NB4 (cell line): ENCODE measurements at regions not wholly inside any gene's neighbourhood (a gene's known extent, or its start where the extent isn't known, plus 50 kb on each side); places are given as distances from the start of the nearest gene placed in this dataset.

Experiments
- DNase-seq: peaks from one replicate; pipeline ENCODE4 v3.0.0; 2010; ENCODE audit warnings: low read depth
- H3K4me3 ChIP-seq: one replicate; pipeline ENCODE4 v1.5.1; 2011; ENCODE audit warnings: mild to moderate bottlenecking, low read depth, low read length, moderate library complexity
- CTCF ChIP-seq: IDR thresholded peaks from one replicate; pipeline ENCODE4 v1.5.1; 2012; ENCODE audit warnings: low read depth, low read length
- MAX ChIP-seq: IDR thresholded peaks from 2 replicates; pipeline ENCODE4 v1.6.1; 2011; ENCODE audit warnings: low read depth, low read length
- MYC ChIP-seq: IDR thresholded peaks from 2 replicates; pipeline ENCODE4 v1.6.1; 2011; ENCODE audit warnings: low read depth, low read length
- POLR2A ChIP-seq: IDR thresholded peaks from 2 replicates; pipeline ENCODE4 v1.6.1; 2011; ENCODE audit warnings: mild to moderate bottlenecking; ENCODE audit not compliant: insufficient read length; ENCODE audit errors: extremely low read depth

- no peak for TF ChIP-seq MYC
- no peak overlapping the region for H3K4me3 ChIP-seq
- DNase-seq: no peak
Observed at GRCh38 chr6:22056398-22056797, 240.4 kb downstream of the PRL start.

GRCh38 chr6:22057962-22058361 lies 238.9 kb downstream of the PRL start:
- no peak overlapping the region for H3K4me3 ChIP-seq
- TF ChIP-seq MAX (no peak), MYC (no peak), POLR2A (no peak), CTCF (no peak)
- DNase-seq: no peak

GRCh38 chr6:22059126-22059525 lies 237.7 kb downstream of the PRL start:
- no peak overlapping the region for H3K4me3 ChIP-seq
- TF ChIP-seq CTCF: no peak
- TF ChIP-seq POLR2A: no peak
- no peak for TF ChIP-seq MYC
- TF ChIP-seq MAX: no peak
- no peak for DNase-seq

DNA sequence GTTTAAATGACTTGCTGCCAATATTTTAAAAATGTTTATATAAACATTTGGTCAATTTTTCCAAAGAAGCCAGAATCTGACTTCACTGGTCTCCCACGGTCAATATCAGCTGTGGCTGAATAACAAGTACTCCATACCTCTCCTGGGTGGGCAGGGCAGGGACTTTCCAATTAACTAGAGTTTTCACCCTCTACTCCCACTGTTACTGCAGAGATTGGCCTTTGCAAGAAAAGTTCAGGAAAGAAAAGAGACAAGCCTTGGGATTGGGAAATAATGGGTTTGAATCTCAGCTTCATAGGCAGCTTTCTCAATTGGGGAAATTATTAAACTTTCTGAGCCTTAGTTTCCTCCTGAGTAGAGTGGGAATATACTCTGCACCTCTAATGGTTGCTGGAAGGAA lies 236.9 kb downstream of the PRL start:
- H3K4me3 ChIP-seq: no peak overlapping the region
- no peak for TF ChIP-seq CTCF
- no peak for TF ChIP-seq MYC
- no peak for TF ChIP-seq POLR2A
- no peak for TF ChIP-seq MAX
- DNase-seq: no peak

DNA sequence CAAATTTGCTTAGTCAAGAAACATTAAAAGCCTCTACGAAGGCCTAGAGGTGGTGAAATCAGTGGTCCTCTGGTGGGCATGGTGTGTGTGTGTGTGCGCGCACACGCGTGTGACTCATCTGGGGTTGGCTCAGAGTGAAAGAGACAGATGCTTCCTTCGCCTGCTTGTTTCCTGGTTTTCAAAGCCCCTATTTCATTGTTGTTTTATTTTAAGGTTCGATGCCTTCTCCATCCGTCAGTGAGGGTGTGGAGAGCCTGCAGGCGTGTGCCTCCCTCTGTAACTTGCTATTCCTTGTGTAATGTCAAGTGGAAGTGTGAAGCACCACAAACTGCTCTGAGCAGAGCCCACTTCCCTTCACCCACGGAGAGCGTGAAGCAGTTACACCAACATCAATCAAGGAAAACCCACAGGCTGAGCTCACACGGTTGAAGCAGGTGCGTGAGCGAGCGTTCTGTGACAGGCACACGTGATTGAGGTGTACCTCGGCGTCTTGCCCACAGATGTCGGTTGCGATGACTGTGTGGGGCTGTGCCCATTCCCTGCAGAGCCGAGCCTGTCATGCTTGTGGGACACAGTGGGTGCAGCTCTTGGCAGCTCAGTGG lies 233.9 kb downstream of the PRL start:
- H3K4me3 ChIP-seq: no peak overlapping the region
- TF ChIP-seq MYC (no peak), CTCF (no peak), MAX (0 out of 2 replicates have a peak, but pooled peaks have one; percentile 5), POLR2A (no peak)
- peak; percentile 42 for DNase-seq

- TF ChIP-seq MYC: no peak
- TF ChIP-seq MAX: no peak
- no peak for TF ChIP-seq POLR2A
- TF ChIP-seq CTCF: no peak
- no peak overlapping the region for H3K4me3 ChIP-seq
- DNase-seq: no peak
Observed at GRCh38 chr6:22064558-22064957, 232.3 kb downstream of the PRL start.
